KBM-7 (cell line): ENCODE measurements at regions not wholly inside any gene's neighbourhood (a gene's known extent, or its start where the extent isn't known, plus 50 kb on each side); places are given as distances from the start of the nearest gene placed in this dataset.
A peak's percentile ranks its signal among the peaks of the same experiment; 100 is the strongest.

Experiments
- DNase-seq: peaks from one replicate; pipeline ENCODE4 v3.0.0-alpha.2; 2015
- in situ Hi-C: fragments of 300-500 bp; cut with MboI; formaldehyde crosslinking; loops from 2 replicates; pipeline ENCODE4 v1.14.3; 2020; ENCODE audit warnings: low sequenced_read_pairs, low pct_unique_long_range_greater_than_20kb, mixed read lengths

DNA sequence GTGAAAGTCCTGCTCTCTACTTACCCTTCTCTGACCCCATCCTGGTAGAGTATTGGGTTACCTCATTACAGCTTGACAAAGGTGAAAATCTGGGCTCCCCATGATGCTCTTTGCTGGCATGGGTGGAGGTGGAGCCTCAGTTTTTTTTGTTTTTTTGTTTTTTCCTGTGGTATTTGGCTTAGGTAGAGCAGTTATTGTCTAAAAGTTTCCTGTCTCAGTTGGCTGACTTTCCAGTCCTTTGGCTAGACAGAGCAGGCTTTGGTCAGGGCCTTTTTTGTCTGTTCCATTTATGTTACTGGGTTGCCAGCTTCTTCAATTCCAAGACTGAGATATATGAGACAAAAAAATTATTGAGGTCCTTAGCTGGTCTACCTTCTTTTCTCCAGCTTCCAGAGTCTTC, 163.4 kb downstream of the GALC start:
- no peak for DNase-seq
- in situ Hi-C loops: no loop called here

- in situ Hi-C loops: no loop called here
- DNase-seq: no peak
Measured at GRCh38 chr14:87824266-87824665, 168.7 kb downstream of the GALC start.

GRCh38 chr14:87816416-87816815, 176.6 kb downstream of the GALC start:
- in situ Hi-C loops: no loop called here

DNA sequence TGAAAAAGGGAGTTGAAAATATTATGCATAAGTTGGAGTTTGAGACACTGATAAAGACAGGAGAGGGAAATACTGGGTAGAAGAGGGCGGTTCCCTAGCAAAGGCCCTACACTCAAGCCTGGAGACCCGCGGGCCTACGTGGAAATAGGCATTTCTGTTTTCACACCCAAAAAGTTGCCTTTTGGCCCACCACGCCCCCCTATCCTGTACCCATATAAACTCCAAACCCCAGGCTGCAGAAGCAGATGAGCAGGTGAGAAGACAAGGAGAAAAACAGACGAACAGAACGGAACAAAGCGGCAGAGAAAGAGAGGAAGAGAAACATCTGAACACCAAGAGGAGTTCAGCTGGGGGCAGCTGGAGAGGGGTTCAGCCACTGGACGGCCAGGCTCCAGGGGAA, 177.9 kb downstream of the GALC start:
- in situ Hi-C loops: no loop called here
- no peak for DNase-seq

More at GRCh38 chr14:87816416-87816815, 176.6 kb downstream of the GALC start:
- no peak for DNase-seq

DNA sequence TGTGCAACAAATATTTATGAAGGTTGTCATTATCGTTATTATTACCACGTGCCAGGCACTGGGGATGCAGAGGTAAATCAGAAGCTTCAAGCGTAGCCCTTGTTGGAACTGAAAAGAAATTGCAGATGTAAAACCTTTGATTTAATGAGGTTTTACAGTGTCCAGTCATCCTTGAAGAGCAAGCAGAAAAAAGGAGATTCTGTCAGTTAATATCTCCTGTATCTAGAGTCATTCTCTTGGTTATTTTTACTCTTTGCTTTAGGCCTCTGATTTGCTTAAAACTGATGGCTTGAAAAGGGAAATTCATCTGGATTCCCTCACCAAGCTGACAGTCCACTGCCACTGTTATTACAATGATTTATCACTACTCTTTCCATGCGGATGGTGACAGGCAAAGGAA, 179.3 kb downstream of the GALC start:
- no peak for DNase-seq
- in situ Hi-C loops: no loop called here

DNA sequence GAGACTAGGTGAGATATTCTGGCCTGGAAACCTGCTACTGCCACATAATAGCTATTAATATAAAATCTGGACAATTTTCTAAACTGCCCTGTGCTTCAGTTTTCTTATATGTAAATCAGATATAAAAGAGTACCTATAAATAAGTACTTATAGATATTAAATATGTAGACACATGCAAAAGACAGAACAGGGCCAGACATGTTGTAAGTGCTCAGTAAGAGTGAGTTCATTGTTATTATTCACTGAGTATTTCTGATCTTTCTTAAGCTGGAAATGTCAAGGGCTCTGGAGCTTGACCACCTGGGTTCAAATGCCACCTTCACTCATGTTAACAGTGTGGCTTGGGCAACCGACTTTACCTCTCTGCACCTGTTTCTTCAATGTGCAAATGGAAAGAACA, 179.8 kb downstream of the GALC start:
- no peak for DNase-seq
- in situ Hi-C loops: no loop called here

DNA sequence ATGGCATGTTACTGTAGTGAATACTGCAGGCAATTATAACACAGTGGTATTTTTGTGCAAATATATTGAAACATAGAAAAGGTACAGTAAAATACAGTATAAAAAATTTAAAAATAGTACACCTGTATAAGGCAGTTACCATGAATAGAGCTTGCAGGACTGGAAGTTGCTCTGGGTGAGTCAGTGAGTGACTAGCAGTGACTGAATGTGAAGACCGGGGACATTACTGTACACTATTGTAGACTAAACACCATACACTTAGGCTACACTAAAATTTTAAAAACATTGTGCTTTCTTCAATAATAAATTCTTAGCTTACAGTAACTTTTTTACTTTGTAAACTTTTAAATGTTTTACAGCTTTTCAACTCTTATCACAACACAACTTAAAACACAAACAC, 181.7 kb downstream of the GALC start:
- DNase-seq: no peak
- in situ Hi-C loops: no loop called here

DNA sequence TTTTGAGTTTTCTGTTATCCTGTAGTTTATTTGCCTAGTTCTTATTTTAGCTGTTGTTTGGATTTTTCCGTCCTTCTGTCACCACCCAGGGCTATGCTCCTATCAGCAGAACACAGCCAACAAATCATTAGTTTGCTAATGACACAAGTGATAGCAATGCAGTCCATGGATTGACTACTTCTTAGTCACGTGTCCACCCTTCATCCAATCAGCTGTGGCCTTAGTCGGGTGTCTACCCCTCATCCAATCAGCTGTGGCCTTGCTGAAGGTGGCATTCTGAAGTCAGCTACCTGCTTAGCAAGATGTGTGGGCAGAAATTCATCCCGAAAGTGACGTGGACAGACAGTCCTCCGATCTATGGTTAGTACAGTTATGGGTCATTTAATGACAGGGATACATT, 182.3 kb downstream of the GALC start:
- DNase-seq: no peak
- in situ Hi-C loops: no loop called here

GRCh38 chr14:87809261-87809660, 183.7 kb downstream of the GALC start:
- in situ Hi-C loops: no loop called here
- DNase-seq: no peak

DNA sequence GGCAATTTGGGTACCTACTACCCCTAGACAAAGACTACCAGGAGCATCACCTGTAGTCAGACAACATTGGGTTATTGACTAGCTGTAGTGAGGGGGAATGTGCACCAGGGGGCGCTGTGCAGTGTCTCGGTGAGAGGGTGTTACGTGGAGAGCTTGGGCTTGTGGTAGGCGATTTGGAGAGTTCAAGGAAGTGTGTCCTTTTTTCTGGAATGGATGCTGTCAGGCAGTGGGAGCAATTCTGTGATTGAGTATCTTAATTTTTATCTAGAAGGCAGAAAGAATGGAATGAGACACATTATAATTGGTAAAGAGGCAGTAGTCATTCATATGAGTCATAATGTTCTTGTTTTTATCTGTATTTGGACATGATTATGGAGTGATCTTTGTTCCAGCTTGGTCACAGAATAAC, 187.7 kb downstream of the GALC start:
- in situ Hi-C loops: no loop called here
- DNase-seq: peak; percentile 21

DNA sequence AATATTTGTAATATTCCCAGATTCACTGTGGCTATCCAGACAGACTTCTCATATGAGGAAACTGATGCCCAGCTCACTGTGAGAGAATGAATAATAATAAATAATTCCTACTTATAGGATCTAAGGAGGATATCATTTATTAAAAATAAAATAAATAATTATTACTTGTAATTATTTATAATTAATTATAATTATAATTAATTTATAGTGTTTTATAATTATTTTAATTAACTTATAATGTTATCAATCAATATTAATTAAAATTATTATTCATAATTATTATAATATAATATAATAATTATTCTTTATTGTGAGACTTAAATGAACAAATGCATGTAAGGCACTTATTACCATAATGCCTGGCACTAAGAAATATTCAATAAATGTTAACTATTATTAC, 192.8 kb downstream of the GALC start:
- DNase-seq: no peak
- in situ Hi-C loops: no loop called here

DNA sequence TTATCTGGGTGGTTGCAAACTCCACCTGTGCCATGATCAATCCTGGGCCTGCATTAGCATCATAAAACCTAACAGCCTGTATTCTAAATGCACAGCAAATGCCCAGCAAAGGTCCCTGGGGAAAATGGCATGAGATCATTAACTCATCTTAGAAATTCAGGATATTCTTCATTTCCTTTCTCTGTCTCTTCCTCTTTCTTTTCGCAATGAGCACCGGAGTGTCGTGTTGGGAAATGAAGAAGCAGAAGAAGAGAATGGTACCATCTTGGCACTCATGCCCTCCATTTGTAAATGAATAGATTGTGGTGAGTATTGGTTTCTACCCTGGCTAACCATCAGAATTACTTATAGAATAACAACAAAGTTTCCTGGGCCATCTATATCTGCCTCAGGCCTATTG, 193.6 kb downstream of the GALC start:
- no peak for DNase-seq
- in situ Hi-C loops: no loop called here

DNA sequence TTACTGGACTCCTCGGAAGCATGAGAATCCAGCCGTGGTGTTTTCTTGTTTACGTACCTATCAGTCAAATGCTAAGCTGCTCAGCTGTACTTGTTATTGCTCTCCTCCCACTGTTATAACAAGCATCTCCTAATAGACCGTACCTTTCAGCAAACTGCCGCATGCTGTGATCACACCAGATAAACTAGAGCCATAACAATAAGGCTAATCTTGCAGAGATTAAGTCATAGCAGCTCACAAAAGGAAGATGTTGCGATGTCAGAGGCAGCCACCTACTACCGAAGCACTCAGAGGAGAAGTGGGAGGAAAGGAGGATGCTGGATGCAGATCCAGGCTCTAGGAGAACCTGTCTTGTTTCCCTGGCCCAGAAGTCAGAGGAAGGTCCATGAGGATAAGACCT, 196.0 kb downstream of the GALC start:
- no peak for DNase-seq
- in situ Hi-C loops: no loop called here

GRCh38 chr14:87794561-87794960, 198.4 kb downstream of the GALC start:
- DNase-seq: no peak
- in situ Hi-C loops: no loop called here

GRCh38 chr14:87785897-87786296, 207.1 kb downstream of the GALC start:
- no peak for DNase-seq
- in situ Hi-C loops: no loop called here

- no peak for DNase-seq
- in situ Hi-C loops: no loop called here
Measured at GRCh38 chr14:87784386-87784785, 208.6 kb downstream of the GALC start.

- in situ Hi-C loops: no loop called here
- DNase-seq: no peak
Measured at GRCh38 chr14:87783071-87783470, 209.9 kb downstream of the GALC start.

GRCh38 chr14:87772854-87773253, 220.1 kb downstream of the GALC start:
- DNase-seq: no peak
- in situ Hi-C loops: no loop called here

GRCh38 chr14:87767567-87767901, 225.4 kb downstream of the GALC start:
- in situ Hi-C loops: no loop called here
- no peak for DNase-seq

DNA sequence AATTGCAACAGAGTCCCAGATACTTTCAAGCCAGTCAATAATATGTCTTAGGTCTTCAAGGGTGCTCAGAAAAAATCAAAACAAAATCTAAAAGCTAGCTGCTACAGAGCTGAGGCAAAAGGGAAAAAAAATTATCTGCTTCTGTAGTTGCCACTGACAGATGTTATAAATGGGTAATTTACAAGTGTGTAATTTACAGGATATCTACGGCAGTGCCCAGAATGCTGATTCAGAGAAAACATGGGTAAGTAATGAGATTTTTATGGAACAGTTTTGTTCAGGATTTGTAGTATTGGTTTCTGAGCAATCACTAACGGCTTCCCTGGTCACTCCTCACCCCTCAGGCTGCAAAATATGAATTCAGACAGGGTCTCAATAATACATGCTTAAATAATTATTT, 234.1 kb downstream of the GALC start:
- DNase-seq: no peak
- in situ Hi-C loops: no loop called here

DNA sequence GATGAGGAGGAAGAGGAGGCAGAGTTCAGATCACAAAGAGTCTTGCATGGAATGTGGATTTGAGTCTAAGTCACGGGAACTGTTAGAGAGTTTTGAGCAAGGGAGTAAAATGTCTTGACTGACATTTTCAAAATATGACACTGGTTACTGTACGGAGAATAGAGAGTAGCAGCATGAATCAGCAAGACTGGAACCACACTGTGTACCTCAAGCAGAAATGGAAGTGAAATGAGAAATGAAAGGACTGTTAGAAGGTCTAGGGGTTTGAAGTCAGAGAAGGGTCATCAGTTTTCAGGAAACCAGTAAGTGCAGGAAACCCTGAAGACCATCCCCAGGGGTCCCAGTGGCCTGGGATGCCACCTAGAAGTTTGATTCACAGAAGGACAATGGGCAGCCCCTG, 236.3 kb downstream of the GALC start:
- DNase-seq: no peak
- in situ Hi-C loops: no loop called here

GRCh38 chr14:87754520-87755223, 238.3 kb downstream of the GALC start:
- in situ Hi-C loops: no loop called here
- no peak for DNase-seq
